IMR-90 (cell line): ENCODE measurements at regions not wholly inside any gene's neighbourhood (a gene's known extent, or its start where the extent isn't known, plus 50 kb on each side); places are given as distances from the start of the nearest gene placed in this dataset.

ENCODE experiments used
- ATAC-seq: fragments of 200-7000 bp; cut with Tn5 transposase; 2 replicates; pipeline ENCODE4 v1.9.1; 2020; ENCODE audit warnings: low read depth, mild to moderate bottlenecking, moderate library complexity
- BruUV-seq: library from RNA; stranded (reverse); fragments of 400-500 nt; replicated peaks from 2 replicates; lab custom pipeline; 2021; lab: Mats Ljungman, UMichigan
- CTCF ChIA-PET: fragments of 300-600 bp; formaldehyde crosslinking; extraction: SDS; loops from one replicate; lab custom pipeline; 2021; ENCODE audit warnings: antibody characterized with exemption; lab: Yijun Ruan, JAX
- POLR2A ChIA-PET: fragments of 300-600 bp; sonication (Branson Sonifier 250); formaldehyde crosslinking; loops from one replicate; lab custom pipeline; 2022; ENCODE audit warnings: antibody characterized with exemption; ENCODE audit not compliant: unreplicated experiment; lab: Charles Lee
- DNase-seq: peaks from one replicate; pipeline ENCODE4 v3.0.0; 2013
- H2AFZ ChIP-seq: replicated peaks from 2 replicates; pipeline ENCODE3; 2013; ENCODE audit warnings: low read length, mild to moderate bottlenecking; ENCODE audit not compliant: poor library complexity
- H2AK5ac ChIP-seq: 2 replicates; pipeline ENCODE4 v1.6.1; 2013; ENCODE audit warnings: low read depth, low read length, inconsistent platforms
- H2AK9ac ChIP-seq: replicated peaks from 2 replicates; pipeline ENCODE3; 2013; ENCODE audit warnings: mild to moderate bottlenecking, low read depth, low read length, moderate library complexity; ENCODE audit not compliant: poor library complexity
- H2BK120ac ChIP-seq: 2 replicates; pipeline ENCODE4 v1.6.1; 2013; ENCODE audit warnings: low read depth, low read length, inconsistent platforms
- H2BK15ac ChIP-seq: 3 replicates; pipeline ENCODE4 v1.6.1; 2013; ENCODE audit warnings: low read depth, low read length, inconsistent platforms
- H2BK20ac ChIP-seq: 2 replicates; pipeline ENCODE4 v1.6.1; 2013; ENCODE audit warnings: low read depth, mild to moderate bottlenecking, inconsistent platforms, low read length, moderate library complexity
- H2BK5ac ChIP-seq: 2 replicates; pipeline ENCODE4 v1.6.1; 2013; ENCODE audit warnings: mild to moderate bottlenecking, low read depth, low read length, inconsistent platforms; ENCODE audit not compliant: poor library complexity, severe bottlenecking
- H3K14ac ChIP-seq: replicated peaks from 2 replicates; pipeline ENCODE4 v1.6.1; 2013; ENCODE audit warnings: low read depth, low read length, inconsistent platforms
- H3K18ac ChIP-seq: 2 replicates; pipeline ENCODE4 v1.6.1; 2013; ENCODE audit warnings: low read depth, low read length, control low read depth
- H3K23ac ChIP-seq: 2 replicates; pipeline ENCODE4 v1.6.1; 2013; ENCODE audit warnings: low read depth, low read length, inconsistent platforms
- H3K27ac ChIP-seq: 2 replicates; pipeline ENCODE4 v1.5.1; 2013; ENCODE audit warnings: mild to moderate bottlenecking, control low read depth, low read length; ENCODE audit not compliant: insufficient read depth
- H3K27me3 ChIP-seq: 2 replicates; pipeline ENCODE4 v1.6.1; 2013; ENCODE audit warnings: low read length; ENCODE audit not compliant: control insufficient read depth, insufficient read depth
- H3K36me3 ChIP-seq: 2 replicates; pipeline ENCODE4 v1.6.1; 2013; ENCODE audit warnings: low read length, mixed read lengths; ENCODE audit not compliant: control insufficient read depth, insufficient read depth
- H3K4ac ChIP-seq: 2 replicates; pipeline ENCODE4 v1.6.1; 2013; ENCODE audit warnings: low read depth, low read length, inconsistent platforms
- H3K4me1 ChIP-seq: 2 replicates; pipeline ENCODE4 v1.6.1; 2013; ENCODE audit warnings: low read length, mixed read lengths; ENCODE audit not compliant: control insufficient read depth, insufficient read depth
- H3K4me2 ChIP-seq: 2 replicates; pipeline ENCODE4 v1.6.1; 2013; ENCODE audit warnings: low read depth, mild to moderate bottlenecking, control low read depth, low read length, moderate library complexity
- H3K4me3 ChIP-seq: 2 replicates; pipeline ENCODE4 v1.5.1; 2013; ENCODE audit warnings: low read depth, mild to moderate bottlenecking, control low read depth, low read length, moderate library complexity; ENCODE audit not compliant: insufficient read depth
- H3K56ac ChIP-seq: 2 replicates; pipeline ENCODE4 v1.6.1; 2013; ENCODE audit warnings: low read length, inconsistent platforms; ENCODE audit not compliant: insufficient read depth; ENCODE audit errors: extremely low read depth
- H3K79me1 ChIP-seq, 2 experiments: 2 replicates each; pipeline ENCODE4 v1.6.1; 2013; ENCODE audit warnings: low read length in 2 of 2, inconsistent platforms in 1 of 2, low read depth in 1 of 2
- H3K9ac ChIP-seq: 2 replicates; pipeline ENCODE4 v1.6.1; 2013; ENCODE audit warnings: low read depth, low read length, control low read depth
- H3K9me1 ChIP-seq: 2 replicates; pipeline ENCODE4 v1.6.1; 2013; ENCODE audit warnings: low read length, inconsistent platforms; ENCODE audit not compliant: insufficient read depth
- H3K9me3 ChIP-seq: 2 replicates; pipeline ENCODE4 v1.6.1; 2013; ENCODE audit warnings: low read length; ENCODE audit not compliant: control insufficient read depth, insufficient read depth
- H4K20me1 ChIP-seq: 2 replicates; pipeline ENCODE4 v1.6.1; 2013; ENCODE audit warnings: low read length, inconsistent platforms; ENCODE audit not compliant: insufficient read depth
- H4K5ac ChIP-seq: 2 replicates; pipeline ENCODE4 v1.6.1; 2013; ENCODE audit warnings: mild to moderate bottlenecking, low read depth, low read length, control low read depth
- H4K8ac ChIP-seq, 2 experiments: 2 replicates each; pipeline ENCODE4 v1.6.1; 2013; ENCODE audit warnings: low read depth in 2 of 2, low read length in 2 of 2, control low read depth in 1 of 2, inconsistent platforms in 1 of 2
- H4K91ac ChIP-seq: 2 replicates; pipeline ENCODE4 v1.6.1; 2013; ENCODE audit warnings: low read depth, low read length, inconsistent platforms; ENCODE audit not compliant: insufficient read depth
- ELK1 ChIP-seq: fragments of 150-350 bp; IDR thresholded peaks from 2 replicates; pipeline ENCODE4 v1.6.1; 2016; ENCODE audit warnings: low read depth, mild to moderate bottlenecking, low read length, moderate library complexity, borderline replicate concordance
- MAZ ChIP-seq: IDR thresholded peaks from 2 replicates; pipeline ENCODE4 v1.6.1; 2012; ENCODE audit warnings: low read depth, mild to moderate bottlenecking, low read length, improper control_type of control experiment, moderate library complexity, borderline replicate concordance
- POLR2A ChIP-seq: IDR thresholded peaks from 2 replicates; pipeline ENCODE4 v1.6.1; 2012; ENCODE audit warnings: mild to moderate bottlenecking, low read depth, low read length
- RAD21 ChIP-seq: IDR thresholded peaks from 2 replicates; pipeline ENCODE4 v1.6.1; 2012; ENCODE audit warnings: low read length, improper control_type of control experiment
- WGBS, 2 experiments: methylation state at CpG; one replicate each; pipeline versions ENCODE4 v1.1.5 to v1.1.7; 2013; ENCODE audit warnings: missing lambda C conversion rate in 2 of 2; ENCODE audit not compliant: insufficient read length in 1 of 2; ENCODE audit errors: extremely low coverage in 2 of 2; 5-methylcytosine and 5-hydroxymethylcytosine counted together
- dilution Hi-C: fragments of 300-500 bp; cut with HindIII; formaldehyde crosslinking; loops from one replicate; pipeline ENCODE4 v1.14.3; 2018; ENCODE audit warnings: low sequenced_read_pairs; ENCODE audit not compliant: unreplicated experiment
- in situ Hi-C: fragments of 300-500 bp; cut with MboI; formaldehyde crosslinking; loops from 3 replicates; pipeline ENCODE4 v1.14.3; 2019; ENCODE audit warnings: low sequenced_read_pairs, inconsistent platforms, mixed read lengths
- intact Hi-C: fragments of 100-400 bp; cut with micrococcal nuclease; formaldehyde crosslinking; loops from 2 replicates; pipeline ENCODE4 v1.10.0; 2022

- Histone ChIP-seq H2BK120ac (no peak overlapping the region), H2AK9ac (no peak overlapping the region), H4K5ac (no peak overlapping the region), H3K9me1 (no peaks in the 10 kb centered on the region), H4K8ac (no peak overlapping the region), H3K14ac (no peak overlapping the region), H3K79me1 (no peaks in the 10 kb centered on the region), H3K9me3 (peaks cover 13% of the 10 kb centered on the region), H3K23ac (no peak overlapping the region), H4K91ac (no peak overlapping the region), H3K4me3 (no peak overlapping the region), H3K4me2 (no peak overlapping the region), H2BK5ac (no peak overlapping the region), H2AFZ (no peak overlapping the region), H3K9ac (no peak overlapping the region), H2BK15ac (no peak overlapping the region), H3K4ac (no peak overlapping the region), H3K27ac (no peak overlapping the region), H2BK20ac (no peak overlapping the region), H3K18ac (no peak overlapping the region), H2AK5ac (no peak overlapping the region), H4K20me1 (no peaks in the 10 kb centered on the region), H3K27me3 (no peaks in the 10 kb centered on the region), H3K4me1 (no peaks in the 10 kb centered on the region), H3K56ac (no peak overlapping the region), H3K36me3 (no peaks in the 10 kb centered on the region)
- ChIA-PET POLR2A (no interaction called here), CTCF (no interaction called here)
- in situ Hi-C loops (no loop called here), dilution Hi-C loops (no loop called here), intact Hi-C loops (no loop called here)
- WGBS, 2 experiments = no CpG with 5 or more reads among the region's 3 CpGs
- ATAC-seq (no peak), DNase-seq (no peak)
- TF ChIP-seq ELK1 (no peak), MAZ (no peak), RAD21 (no peak), POLR2A (no peak)
- BruUV-seq = no TSS peak
Observed at GRCh38 chr15:54987881-54988280, 208.9 kb downstream of the RSL24D1 start.
